Suprapubic skin (tissue), 4 donors: ENCODE measurements at regions not wholly inside any gene's neighbourhood (a gene's known extent, or its start where the extent isn't known, plus 50 kb on each side); places are given as distances from the start of the nearest gene placed in this dataset.

Source experiments
- DNase-seq, 2 donors: peaks; one replicate each; pipeline ENCODE4 v3.0.0-alpha.2; 2019; ENCODE audit warnings: low spot score in 2 of 2
- H3K27ac ChIP-seq: fragments of 200-600 bp; sonication (generic); one replicate; pipeline ENCODE4 v1.5.1; 2019
- H3K27me3 ChIP-seq: fragments of 200-600 bp; sonication (generic); one replicate; pipeline ENCODE4 v1.5.1; 2019
- H3K36me3 ChIP-seq: fragments of 200-600 bp; sonication (generic); one replicate; pipeline ENCODE4 v1.5.1; 2019
- H3K4me1 ChIP-seq: fragments of 200-600 bp; sonication (generic); one replicate; pipeline ENCODE4 v1.5.1; 2019
- H3K4me3 ChIP-seq: fragments of 200-600 bp; sonication (generic); one replicate; pipeline ENCODE4 v1.5.1; 2019; ENCODE audit warnings: mild to moderate bottlenecking
- H3K9me3 ChIP-seq: fragments of 200-600 bp; sonication (generic); one replicate; pipeline ENCODE4 v1.5.1; 2019
- EP300 ChIP-seq: sonication (generic); formaldehyde crosslinking; IDR thresholded peaks from one replicate; pipeline ENCODE4 v1.6.1; 2017; ENCODE audit warnings: antibody characterized with exemption
- POLR2A ChIP-seq, 2 donors: fragments of 450-650 bp; IDR thresholded peaks; one replicate each; pipeline ENCODE4 v1.6.1; 2017; ENCODE audit warnings: antibody characterized with exemption in 2 of 2, mild to moderate bottlenecking in 2 of 2, moderate library complexity in 2 of 2
- POLR2AphosphoS5 ChIP-seq, 3 donors: sonication (generic); formaldehyde crosslinking; IDR thresholded peaks; one replicate each; pipeline ENCODE4 v1.6.1; 2017; ENCODE audit warnings: antibody characterized with exemption in 3 of 3
- WGBS: methylation state at CpG from one replicate; pipeline ENCODE4 v1.1.5; 2018; 5-methylcytosine and 5-hydroxymethylcytosine counted together
- TF ChIP-seq, protein P1 (sequence below), 2 donors: fragments of 200-600 bp in 1 of 2; fragments of 450-650 bp in 1 of 2; sonication (generic) in 1 of 2; IDR thresholded peaks; one replicate each; pipeline ENCODE4 v1.5.1; 2016 to 2019; ENCODE audit warnings: antibody characterized with exemption in 2 of 2, mild to moderate bottlenecking in 1 of 2, moderate library complexity in 1 of 2

GRCh38 chr5:86885489-86886230 is 267.9 kb downstream of the COX7C start:
- Histone ChIP-seq H3K36me3 (no peaks in the 10 kb centered on the region), H3K27me3 (no peaks in the 10 kb centered on the region), H3K27ac (no peak overlapping the region), H3K4me1 (no peaks in the 10 kb centered on the region), H3K9me3 (no peaks in the 10 kb centered on the region), H3K4me3 (no peak overlapping the region)
- TF ChIP-seq EP300 (no peak), POLR2AphosphoS5 (IDR thresholded peaks at IDR 0.05) (no peak), POLR2A (IDR thresholded peaks at IDR 0.05) (no peak)
- TF ChIP-seq, protein P1, sequence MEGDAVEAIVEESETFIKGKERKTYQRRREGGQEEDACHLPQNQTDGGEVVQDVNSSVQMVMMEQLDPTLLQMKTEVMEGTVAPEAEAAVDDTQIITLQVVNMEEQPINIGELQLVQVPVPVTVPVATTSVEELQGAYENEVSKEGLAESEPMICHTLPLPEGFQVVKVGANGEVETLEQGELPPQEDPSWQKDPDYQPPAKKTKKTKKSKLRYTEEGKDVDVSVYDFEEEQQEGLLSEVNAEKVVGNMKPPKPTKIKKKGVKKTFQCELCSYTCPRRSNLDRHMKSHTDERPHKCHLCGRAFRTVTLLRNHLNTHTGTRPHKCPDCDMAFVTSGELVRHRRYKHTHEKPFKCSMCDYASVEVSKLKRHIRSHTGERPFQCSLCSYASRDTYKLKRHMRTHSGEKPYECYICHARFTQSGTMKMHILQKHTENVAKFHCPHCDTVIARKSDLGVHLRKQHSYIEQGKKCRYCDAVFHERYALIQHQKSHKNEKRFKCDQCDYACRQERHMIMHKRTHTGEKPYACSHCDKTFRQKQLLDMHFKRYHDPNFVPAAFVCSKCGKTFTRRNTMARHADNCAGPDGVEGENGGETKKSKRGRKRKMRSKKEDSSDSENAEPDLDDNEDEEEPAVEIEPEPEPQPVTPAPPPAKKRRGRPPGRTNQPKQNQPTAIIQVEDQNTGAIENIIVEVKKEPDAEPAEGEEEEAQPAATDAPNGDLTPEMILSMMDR (IDR thresholded peaks at IDR 0.05), result no peak
- WGBS, result 58% methylated on average over 5 of the region's 5 CpGs
- no peak for DNase-seq

GRCh38 chr5:86890375-86890774 is 272.6 kb downstream of the COX7C start:
- H3K36me3 ChIP-seq, result no peaks in the 10 kb centered on the region
- TF ChIP-seq, protein P1 (IDR thresholded peaks at IDR 0.05), result no peak
- TF ChIP-seq POLR2AphosphoS5 (IDR thresholded peaks at IDR 0.05), result no peak
- TF ChIP-seq POLR2A (IDR thresholded peaks at IDR 0.05), result no peak
- TF ChIP-seq EP300, result no peak
- DNase-seq, result no peak
- no peaks in the 10 kb centered on the region for H3K27me3 ChIP-seq
- no peak overlapping the region for H3K27ac ChIP-seq
- WGBS, result 84% methylated on average over 1 of the region's 1 CpG
- no peaks in the 10 kb centered on the region for H3K9me3 ChIP-seq
- H3K4me3 ChIP-seq, result no peak overlapping the region
- H3K4me1 ChIP-seq, result no peaks in the 10 kb centered on the region

DNA sequence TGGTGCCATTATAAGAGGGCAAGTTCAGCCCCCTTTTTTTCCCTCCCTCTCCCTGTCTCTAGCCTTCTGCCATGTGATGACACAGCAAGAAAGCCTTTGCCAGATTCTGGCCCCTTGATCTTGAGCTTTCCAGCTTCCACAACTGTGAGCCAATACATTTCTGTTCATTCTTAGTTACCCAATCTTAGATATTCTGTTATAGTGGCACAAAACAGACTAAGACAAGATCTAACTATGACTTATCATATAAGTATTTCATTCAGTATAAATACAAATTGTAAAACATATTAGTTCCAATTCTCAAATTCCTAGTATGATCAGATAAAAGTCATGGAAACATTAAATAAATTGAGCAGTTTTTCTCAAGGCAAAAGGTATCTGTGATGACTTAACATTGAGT is 276.3 kb downstream of the COX7C start:
- no peak for TF ChIP-seq POLR2A (IDR thresholded peaks at IDR 0.05)
- TF ChIP-seq, protein P1 (IDR thresholded peaks at IDR 0.05), result no peak
- no peak for TF ChIP-seq EP300
- TF ChIP-seq POLR2AphosphoS5 (IDR thresholded peaks at IDR 0.05), result no peak
- H3K27ac ChIP-seq, result no peak overlapping the region
- no peak for DNase-seq

GRCh38 chr5:86896916-86897315 is 279.2 kb downstream of the COX7C start:
- Histone ChIP-seq H3K36me3 (no peaks in the 10 kb centered on the region), H3K27ac (no peak overlapping the region), H3K9me3 (no peaks in the 10 kb centered on the region), H3K4me3 (no peak overlapping the region), H3K27me3 (no peaks in the 10 kb centered on the region), H3K4me1 (no peaks in the 10 kb centered on the region)
- no peak for TF ChIP-seq POLR2A (IDR thresholded peaks at IDR 0.05)
- no peak for TF ChIP-seq EP300
- no peak for DNase-seq
- 88% methylated on average over 1 of the region's 1 CpG for WGBS

More for the DNA sequence above, 276.3 kb downstream of the COX7C start:
- no peaks in the 10 kb centered on the region for H3K9me3 ChIP-seq
- H3K36me3 ChIP-seq, result no peaks in the 10 kb centered on the region
- no peaks in the 10 kb centered on the region for H3K27me3 ChIP-seq
- no peaks in the 10 kb centered on the region for H3K4me1 ChIP-seq
- no peak overlapping the region for H3K4me3 ChIP-seq

- Histone ChIP-seq H3K36me3 (no peaks in the 10 kb centered on the region), H3K9me3 (no peaks in the 10 kb centered on the region), H3K4me3 (no peak overlapping the region), H3K4me1 (no peaks in the 10 kb centered on the region), H3K27me3 (no peaks in the 10 kb centered on the region), H3K27ac (no peak overlapping the region)
- 34% methylated on average over 6 of the region's 6 CpGs for WGBS
- no peak for DNase-seq
- TF ChIP-seq, protein P1 (IDR thresholded peaks at IDR 0.05), result no peak
- TF ChIP-seq EP300 (no peak), POLR2AphosphoS5 (IDR thresholded peaks at IDR 0.05) (no peak), POLR2A (IDR thresholded peaks at IDR 0.05) (no peak)
These were observed 291.9 kb downstream of the COX7C start for GRCh38 chr5:86909418-86910295.
